Embryonic facial prominence (tissue), 1 donor: ENCODE measurements at regions not wholly inside any gene's neighbourhood (a gene's known extent, or its start where the extent isn't known, plus 50 kb on each side); places are given as distances from the start of the nearest gene placed in this dataset.
"Not testable (repeated sequence)": the region's sequence is repeated elsewhere in the genome, so short reads cannot be mapped to it uniquely, and the experiment has no call there.

Experiments
- DNase-seq: peaks from one replicate; pipeline ENCODE4 v3.0.0-alpha.2; 2016; ENCODE audit errors: extremely low spot score

DNA sequence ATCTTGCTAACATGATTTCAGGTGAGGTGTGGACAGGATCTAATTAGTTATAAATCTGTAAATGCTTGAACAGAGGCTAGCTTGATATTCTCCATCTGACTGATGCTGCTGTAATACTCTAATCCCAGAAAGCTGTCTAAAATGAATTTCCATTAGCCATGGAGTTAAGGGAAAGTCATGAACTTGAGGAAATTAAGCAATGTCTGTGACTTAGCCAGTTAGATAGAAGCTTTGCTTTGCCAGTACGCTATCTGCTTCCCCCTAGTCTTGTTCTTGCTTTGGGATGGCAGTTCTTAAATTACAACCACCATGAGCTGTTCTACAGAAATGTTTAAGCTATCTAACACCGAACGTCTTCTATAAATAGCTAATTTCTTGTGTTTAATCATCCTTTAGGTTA is 195.7 kb downstream of the PRL start:
- DNase-seq = no peak

DNA sequence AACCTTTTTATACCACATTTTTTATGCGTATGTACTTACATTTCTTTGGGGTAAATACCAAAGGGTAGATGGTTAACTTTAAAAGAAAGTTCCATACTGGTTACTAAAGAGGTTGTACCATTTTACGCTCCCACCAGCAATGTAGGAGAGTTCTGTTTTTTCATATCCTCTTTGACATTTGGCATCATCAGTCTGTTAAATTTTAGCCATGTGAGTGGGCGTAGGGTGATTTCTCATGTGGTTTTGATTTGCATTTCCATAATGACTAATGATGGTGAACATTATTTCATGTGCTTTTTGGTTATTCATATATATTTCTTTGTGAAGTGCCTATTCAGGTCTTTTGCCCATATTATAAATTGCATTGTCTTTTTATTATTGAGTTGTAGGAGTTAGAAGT is 194.2 kb downstream of the PRL start:
- no peak for DNase-seq

DNA sequence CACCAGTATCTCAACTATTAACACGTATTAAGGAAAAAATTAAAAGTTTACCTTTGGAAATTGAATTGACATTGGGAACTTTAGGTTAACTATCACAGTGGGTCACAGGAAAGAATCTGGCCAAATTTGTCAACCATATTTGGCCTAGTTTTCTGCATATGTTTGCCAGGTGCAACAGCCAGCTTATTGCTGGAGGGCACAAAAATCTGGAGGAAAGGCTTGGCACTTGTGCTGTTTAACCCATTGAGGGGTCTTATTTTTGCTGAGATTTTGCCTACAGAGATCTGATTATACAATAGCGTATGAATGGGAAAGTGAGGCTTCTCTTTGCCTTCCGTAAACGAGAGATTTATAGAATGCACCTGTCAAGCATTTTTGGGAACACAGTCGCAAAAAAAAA is 190.4 kb downstream of the PRL start:
- DNase-seq = no peak

DNA sequence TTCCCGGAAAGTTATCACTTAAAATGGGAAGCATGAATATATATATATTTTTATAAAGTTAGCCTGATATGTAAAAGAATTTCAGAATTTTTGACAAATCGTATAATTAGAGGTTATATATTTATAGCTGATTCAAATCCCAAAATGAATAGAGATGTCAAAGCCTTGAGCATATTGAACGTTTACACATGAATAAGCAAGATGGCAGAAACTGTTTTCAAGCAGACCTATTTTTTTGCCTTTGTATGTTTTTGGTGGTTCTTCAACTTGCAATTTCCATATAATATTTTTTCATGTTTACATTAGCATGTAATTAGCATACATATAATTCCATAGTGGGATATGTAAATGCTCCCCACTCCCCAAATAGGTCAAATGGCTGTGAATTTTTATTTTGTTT is 189.9 kb downstream of the PRL start:
- no peak for DNase-seq

DNA sequence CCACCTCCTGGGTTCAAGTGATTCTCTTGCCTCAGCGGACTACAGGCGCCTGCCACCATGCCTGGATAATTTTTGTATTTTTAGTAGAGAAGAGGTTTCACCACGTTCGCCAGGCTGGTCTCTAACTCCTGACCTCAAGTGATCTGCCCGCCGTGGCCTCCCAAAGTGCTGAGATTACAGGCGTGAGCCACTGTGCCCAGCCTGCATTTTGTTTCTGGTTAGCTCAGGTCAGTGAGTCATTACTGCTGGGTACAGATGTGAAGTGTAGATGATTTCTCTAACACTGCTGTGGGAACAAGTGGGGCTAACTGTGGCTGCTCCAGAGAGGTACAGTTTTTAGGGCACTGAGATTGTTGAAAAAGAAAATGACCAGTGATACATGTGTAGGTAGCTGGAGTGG is 188.6 kb downstream of the PRL start:
- DNase-seq = no peak

DNA sequence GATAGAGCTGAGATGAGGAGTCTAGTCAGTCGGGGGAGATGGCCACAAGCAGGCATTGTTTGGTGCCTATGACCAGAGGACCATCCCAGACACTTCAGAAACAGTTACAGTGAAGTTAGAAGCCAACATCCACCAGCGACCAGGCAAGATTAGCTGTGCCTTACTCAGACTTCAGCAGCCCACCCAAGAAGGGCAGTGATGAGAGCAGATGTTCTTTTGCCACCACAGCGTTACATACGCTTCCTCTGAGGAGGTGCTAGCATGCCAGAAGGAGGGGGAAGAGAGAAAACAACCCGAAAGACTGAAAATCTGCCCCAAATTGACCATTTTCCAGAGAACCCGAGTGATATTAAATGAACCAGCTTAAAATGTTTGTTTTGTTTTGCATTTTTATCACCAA is 186.8 kb downstream of the PRL start:
- DNase-seq = no peak

DNA sequence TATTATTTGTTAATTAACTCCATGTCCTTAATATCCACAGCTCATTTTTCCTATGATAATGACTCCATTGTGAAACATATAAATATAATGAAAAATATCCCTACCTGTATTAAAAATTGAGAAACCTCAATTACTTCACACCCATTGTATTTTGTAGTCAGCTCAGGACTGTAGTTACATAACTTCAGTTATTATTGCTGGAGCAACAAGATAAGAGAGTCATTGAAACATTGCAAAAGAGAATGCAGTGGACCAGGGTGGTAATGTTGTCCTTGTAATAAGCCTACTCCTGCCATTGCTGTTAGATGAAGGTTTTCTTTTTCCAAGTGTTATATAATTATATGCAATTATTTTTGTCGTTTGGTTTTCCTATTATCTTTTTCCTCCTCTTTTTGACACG is 184.4 kb downstream of the PRL start:
- no peak for DNase-seq

DNA sequence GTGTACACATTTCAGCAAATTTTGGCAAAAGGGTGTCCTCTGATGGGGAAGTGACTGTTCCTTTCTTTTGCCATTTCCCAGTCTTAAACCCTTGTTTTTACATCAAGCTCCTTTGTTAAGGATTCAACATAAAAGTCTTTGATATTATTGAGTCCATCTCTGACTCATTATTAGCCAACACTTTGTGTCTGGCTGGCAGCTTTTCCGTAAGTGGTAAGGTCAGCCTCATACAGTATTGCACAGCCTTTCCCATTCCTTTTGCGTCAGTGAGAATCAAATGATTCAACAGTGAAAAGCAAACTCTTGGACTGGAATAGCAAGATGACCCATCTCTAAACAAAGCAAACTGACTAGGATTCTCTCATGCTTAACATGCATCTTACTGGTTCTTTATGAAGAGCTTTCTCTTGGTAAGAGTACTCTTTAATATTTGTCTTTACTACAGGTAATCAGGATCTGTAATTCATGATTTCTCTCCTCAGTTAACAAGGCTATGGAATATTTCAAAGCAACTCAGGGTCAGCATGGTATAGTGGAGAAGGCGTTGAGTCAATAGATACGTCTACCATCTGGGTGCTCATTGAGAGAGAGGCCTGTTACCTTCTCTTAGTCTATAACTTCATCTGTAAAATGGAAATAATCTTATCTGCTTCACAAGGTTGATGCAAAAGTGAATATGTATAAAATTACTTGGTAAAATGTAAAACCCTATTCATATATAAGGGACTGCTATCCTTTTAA is 183.6 kb downstream of the PRL start:
- no peak for DNase-seq

DNA sequence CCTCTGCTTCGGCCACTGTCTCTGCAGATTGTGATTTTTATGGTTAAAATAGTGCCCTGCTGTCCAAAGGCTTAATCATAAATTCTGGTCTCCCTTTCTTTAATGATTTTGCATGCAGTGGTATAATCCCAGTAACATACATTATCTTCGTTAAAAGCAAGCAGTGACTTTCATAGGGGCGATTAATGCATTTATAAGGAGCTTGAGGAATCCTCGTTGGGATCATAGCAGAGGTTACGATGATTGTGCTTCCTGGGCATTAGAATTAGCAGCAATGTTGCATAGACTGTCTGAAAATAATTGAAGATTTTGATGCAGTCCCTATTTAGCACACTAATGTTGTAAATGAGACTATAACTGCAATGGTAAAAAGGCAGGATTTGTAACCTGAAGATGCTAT is 181.3 kb downstream of the PRL start:
- DNase-seq = no peak

DNA sequence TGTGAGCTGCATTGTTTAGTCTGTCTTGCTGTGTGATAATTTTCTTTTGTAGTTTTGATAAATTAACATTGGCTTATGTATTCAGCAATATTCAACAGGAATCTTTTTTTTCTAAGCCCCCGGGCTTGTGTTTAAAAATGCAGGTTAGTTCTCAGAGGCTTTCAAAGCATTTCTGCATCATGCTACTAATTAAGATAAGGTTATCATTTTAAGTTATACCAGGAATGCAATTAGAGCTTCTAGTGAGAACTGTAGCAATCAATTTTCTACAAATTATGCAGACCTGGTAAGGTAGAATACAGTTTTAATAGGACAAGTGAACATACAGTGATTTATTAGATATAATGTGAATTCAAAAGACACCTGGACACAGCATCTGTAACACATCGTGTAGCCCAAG is 179.2 kb downstream of the PRL start:
- DNase-seq = no peak

DNA sequence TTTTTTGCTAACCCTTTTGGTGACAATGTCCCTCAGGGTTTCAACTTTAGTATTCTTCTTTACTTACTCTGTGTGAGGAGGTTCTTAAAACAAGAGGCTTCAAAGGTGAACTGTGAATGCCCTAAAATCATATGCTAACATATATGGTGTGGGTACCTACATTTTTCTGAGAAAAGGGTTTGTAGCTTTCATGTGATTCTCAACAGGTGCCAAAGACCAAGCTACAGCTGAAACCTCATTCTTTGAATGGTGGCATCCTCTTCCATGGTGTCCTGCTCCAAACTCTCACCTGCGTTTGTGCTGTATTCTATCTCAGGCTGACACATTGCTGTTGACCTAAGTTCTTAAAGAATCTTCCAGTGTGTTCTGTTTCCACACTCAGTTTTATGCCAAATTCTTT is 177.3 kb downstream of the PRL start:
- no peak for DNase-seq

DNA sequence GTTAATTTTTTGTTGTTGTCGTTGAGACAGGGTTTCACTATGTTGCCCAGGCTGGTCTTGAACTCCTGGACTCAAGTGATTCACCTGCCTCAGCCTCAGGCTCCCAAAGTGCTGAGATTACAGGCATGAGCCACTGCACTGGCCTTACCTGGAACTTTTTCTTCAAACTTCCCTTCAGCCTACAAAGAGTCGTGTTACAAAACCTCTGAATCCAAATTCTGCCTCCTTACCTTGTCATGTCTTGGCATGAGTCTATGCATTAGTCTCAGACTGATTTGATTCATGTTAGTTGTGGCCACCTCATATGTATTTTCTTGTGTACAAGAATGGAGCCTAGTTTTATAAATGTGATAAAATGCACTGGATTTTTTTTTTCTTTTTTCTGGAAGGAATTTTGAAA is 172.1 kb downstream of the PRL start:
- no peak for DNase-seq

DNA sequence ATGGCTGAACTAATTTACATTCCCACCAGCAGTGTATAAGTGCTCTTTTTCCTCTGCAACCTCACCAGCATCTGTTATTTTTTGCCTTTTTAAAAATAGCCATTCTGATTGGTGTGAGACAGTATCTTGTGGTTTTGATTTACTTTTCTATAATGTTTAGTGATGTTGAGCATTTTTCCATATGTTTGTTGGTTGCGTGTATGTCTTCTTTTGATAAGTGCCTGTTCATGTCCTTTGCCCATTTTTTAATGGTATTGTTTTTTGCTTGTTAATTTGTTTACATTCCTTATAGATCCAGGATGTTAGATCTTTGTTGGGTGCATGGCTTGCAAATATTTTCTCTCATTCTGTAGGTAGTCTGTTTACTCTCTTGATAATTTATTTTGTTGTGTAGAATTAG is 169.9 kb downstream of the PRL start:
- no peak for DNase-seq

DNA sequence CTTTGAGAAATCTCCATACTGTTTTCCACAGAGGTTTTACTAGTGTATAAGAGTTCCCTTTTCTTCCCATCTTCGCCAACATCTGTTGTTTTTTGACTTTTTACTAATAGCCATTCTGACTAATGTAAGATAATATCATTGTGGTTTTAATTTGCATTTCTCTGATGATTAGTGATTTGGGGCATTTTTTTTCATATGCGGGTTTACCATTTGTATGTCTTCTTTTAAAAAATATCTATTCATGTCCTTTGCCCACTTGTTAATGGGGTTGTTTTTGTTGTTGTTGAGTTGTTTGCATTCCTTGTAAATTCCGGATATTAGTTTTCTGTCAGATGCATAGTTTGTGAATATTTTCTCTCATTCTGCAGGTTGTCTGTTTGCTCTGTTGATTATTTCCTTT is 167.1 kb downstream of the PRL start:
- DNase-seq = no peak

DNA sequence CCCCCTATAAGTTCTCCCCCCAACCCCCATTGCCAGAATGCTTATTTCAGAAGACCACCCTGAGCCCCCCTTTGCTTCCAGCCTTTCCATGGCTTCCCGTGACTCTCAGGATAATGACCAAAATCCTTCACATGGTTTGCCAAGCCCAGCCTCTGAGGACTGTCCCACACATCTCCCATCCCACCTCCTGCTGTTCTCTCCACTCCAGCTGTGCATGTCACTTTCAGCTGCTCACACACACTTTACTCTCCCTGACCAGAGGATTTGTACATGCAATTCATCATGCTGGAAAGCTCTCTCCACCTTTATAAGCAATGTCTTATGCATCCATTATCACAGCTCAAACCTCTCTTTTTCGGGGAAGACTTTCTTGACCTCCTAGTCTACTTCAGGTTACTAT is 164.2 kb downstream of the PRL start:
- DNase-seq = no peak

DNA sequence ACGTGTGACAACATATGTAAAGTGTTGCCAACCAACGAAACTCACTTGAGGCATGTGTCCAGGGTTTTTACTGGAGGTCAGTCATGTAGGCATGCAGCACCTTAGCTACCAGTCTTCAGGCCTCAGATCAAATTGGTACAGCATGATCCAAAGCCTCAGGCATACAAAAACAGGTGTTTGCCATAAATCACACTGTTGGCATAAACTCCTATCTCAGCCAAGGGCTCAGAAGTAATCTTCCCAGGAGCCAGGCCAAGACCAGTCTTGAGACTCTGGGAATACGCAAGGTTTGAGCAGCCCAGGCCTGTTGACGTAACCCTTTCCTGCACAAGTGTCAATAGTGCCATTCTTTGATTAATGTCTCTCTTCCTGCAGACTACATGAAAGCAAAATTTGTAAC is 163.5 kb downstream of the PRL start:
- DNase-seq = no peak

DNA sequence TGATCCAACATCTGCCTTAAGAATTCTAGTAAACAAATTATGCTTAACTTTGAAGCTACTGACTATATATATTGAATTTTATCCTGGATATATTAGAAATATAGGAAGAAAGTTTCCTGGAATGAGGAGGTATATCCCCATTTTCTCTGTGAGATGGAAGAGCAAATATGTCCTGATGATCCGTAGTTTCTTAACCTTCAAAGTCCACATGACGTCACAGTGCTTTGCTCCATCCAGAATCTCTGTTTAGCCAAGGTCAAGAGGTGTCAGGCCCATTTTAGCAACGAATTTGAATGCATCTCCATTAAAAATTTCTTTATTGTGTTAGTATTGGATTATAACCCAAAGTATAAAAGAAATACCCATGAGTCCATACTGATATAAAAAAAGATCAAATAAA is 162.5 kb downstream of the PRL start:
- no peak for DNase-seq

DNA sequence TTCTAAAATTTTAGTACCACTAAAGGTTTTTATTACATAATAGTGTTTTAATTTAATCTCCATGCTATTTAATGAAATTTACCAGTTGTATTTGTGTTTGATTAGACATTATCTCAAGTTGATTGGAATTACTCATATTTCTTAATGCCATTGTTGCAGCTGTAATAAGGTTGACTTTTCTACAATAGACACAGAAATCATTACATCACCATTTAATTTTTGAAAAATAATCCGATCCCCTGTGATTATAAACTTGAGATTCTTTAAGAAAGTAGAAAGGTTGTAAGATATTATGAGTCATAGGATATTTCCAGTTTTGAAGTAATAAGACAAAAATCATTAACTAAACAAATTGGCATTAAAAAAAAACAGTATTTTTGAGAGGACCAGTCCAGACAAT is 161.4 kb downstream of the PRL start:
- DNase-seq = no peak

DNA sequence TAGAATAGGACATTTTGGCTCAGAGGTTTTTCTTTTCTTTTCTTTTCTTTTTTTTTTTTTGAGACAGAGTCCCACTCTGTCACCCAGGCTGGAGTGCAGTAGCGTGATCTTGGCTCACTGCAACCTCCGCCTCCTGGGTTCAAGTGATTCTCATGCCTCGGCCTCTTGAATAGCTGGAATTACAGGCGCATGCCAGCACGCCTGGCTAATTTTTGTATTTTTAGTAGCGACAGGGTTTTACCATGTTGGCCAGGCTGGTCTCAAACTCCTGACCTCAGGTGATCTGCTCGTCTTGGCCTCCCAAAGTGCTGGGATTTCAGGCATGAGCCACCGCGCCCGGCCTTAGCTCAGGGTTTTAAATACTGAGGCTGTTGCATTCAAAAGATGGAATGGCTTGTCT is 156.1 kb downstream of the PRL start:
- not testable (repeated sequence) for DNase-seq

DNA sequence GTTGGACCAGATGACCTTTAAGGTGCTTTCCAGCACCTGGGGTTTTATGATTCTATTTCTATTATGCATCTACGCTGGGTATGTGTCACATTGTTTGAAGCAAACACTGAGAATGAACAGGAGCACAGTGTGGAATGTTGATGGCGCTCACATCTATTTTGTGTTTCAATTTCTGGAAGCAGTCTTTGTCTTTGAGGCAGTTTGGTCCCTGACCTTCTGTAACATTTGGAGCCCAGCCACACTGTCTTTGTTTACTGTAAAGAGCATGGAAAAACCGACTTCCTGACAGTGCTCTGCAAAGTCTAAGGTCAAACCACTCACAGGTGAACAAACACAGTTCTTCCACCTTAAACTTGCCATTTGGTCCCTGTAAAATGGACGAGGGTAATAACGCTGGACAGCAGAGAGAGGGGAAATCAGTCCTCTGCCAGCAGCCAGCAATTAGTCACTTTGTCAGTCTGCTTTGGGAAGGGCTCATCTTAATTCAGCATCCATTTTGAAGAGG is 155.5 kb downstream of the PRL start:
- no peak for DNase-seq

DNA sequence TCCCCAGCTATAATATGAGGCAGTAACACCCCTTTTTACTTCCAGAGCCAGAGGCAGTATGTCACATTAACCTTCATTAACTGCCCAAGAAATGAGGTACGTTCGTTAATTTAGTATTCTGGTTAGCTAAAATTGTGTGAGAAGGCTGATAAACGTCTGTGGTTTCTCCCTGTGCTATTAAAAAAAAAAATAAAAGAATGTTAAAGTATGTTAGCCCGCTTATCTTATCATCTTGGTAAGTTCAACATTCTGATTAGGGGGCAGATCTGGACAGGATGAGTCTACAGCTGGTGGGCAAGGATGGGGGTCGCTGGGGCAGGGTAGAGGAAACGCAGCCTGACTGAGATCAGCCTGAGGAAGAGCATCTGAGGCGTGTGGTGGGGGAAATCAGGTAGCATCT is 154.0 kb downstream of the PRL start:
- no peak for DNase-seq

DNA sequence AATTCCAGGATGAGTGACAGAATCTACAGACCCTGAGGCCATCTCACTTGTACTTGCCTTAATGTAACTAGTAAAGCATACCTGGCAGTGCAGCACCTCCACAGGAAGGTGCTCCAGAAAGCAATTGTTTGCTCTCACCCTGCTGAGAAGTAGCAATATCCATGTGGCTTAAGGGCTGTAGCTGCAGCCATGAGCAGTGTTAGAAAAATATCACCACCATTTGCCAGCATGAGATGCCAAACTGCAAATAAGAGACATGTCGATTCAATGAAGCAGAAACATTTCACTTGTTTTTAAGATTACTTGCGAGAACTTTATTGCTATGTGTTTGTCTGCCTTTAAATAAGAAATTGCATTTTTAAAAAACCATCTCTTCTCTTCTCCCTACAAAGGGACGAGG is 151.5 kb downstream of the PRL start:
- no peak for DNase-seq

DNA sequence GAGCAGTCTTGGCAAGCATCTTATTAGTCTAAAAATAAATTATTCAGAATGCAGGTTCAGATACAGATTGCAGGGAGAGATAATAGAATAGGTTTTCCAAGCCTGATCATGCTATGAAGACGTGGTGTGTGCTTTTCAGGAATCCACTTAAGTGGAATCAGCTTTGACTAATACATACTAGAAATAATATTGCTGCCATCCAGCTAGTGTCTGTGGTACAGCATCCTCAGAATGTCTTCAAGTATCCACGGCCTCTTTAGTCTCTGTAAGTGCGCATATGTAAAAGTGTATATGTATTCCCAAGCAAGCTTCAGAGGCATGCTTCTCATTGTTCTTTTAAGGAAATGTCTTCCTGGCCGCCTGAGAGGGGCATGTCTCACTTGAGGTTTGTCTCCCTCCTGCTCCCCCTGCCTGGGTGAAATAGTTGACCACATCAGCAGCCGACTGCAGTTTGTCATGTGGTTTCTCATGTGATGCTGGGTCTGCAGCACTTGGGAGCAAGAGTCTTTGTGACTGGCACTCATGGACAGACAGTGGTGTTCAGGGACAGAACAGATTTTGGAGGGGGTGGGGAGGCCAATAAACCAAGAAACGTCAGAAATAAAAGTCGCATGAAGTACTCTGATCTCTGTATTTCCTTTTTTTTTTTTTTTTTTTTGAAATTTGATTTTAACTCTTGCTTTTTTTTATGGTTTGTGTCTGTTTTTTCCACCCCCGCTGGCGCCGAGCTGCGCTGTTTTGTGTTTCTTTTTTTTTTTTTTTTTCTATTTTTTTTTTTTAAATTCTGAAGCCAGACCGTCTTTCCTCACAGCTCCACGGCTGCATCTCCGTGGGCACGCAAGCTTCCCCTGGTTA is 150.8 kb downstream of the PRL start:
- DNase-seq = peak; percentile 76

DNA sequence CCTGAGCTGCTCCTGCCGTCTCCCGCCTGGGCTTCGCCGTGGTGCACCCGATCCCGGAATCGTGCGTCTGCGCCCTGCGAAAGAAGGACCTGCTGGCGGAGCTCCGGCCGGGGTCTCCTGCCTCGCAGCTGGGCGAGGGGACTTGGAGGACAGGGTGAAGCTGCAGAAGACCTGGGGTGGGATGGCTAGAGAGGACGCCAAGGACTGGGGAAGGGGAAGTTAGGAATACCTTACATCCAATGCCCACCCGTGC is 150.2 kb downstream of the PRL start:
- DNase-seq = no peak
